NCI-H1092 (cell line): ENCODE measurements at regions not wholly inside any gene's neighbourhood (a gene's known extent, or its start where the extent isn't known, plus 50 kb on each side); places are given as distances from the start of the nearest gene placed in this dataset.

Source experiments
- DNase-seq: peaks from one replicate; lab custom pipeline; 2025; lab: John Stamatoyannopoulos, UW

- DNase-seq, result no peak
These were observed 166.7 kb upstream of the LRFN2 start for GRCh38 chr6:40753675-40754448.

- no peak for DNase-seq
These were observed 165.9 kb upstream of the LRFN2 start for GRCh38 chr6:40753048-40753447.

- DNase-seq, result no peak
These were observed 157.7 kb upstream of the LRFN2 start for GRCh38 chr6:40744835-40745234.

GRCh38 chr6:40743690-40744446 lies 156.7 kb upstream of the LRFN2 start:
- no peak for DNase-seq

GRCh38 chr6:40743226-40743625 lies 156.1 kb upstream of the LRFN2 start:
- DNase-seq, result no peak

DNA sequence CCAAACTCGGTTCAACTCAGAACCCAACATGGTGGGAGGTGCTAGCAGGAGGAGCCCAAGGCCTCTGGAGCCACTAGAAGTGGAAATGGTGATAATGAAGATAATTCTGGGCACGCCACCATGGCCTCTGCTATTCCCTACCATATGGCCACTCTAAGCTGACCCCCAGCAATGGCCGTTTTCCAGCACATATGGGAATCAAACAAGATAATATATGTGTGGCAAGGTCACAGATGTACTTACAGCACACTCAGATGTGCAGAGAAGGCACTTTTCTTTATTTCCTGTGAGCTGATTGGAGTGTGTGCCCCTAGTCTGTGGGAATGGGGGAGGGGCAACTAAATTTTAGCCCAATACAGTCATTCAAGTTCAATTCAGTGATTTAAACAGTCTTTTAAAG lies 153.4 kb upstream of the LRFN2 start:
- DNase-seq, result no peak

GRCh38 chr6:40738551-40739193 lies 151.5 kb upstream of the LRFN2 start:
- no peak for DNase-seq

DNA sequence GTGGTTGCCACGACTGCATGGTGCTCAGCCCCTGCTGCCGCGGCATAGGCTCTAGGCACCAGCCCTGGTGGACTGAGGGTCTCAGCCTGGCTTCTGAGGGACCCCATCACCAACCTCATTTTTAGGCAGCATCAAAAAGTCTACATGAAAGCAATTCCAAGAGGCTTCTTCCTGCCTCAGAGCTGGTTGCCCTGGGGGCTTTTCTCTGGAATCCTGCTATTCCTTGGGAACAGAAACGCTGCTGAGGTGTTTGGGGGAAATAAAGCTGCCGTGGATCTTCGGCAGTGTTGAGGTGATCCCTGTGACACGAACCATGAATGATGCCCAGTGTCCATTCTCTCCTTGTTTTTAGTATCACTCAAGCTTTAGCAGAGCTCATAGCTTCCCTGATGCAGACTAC lies 148.4 kb upstream of the LRFN2 start:
- no peak for DNase-seq

GRCh38 chr6:40735121-40735520 lies 148.0 kb upstream of the LRFN2 start:
- DNase-seq, result no peak

- no peak for DNase-seq
These were observed 147.4 kb upstream of the LRFN2 start for GRCh38 chr6:40734607-40735006.

DNA sequence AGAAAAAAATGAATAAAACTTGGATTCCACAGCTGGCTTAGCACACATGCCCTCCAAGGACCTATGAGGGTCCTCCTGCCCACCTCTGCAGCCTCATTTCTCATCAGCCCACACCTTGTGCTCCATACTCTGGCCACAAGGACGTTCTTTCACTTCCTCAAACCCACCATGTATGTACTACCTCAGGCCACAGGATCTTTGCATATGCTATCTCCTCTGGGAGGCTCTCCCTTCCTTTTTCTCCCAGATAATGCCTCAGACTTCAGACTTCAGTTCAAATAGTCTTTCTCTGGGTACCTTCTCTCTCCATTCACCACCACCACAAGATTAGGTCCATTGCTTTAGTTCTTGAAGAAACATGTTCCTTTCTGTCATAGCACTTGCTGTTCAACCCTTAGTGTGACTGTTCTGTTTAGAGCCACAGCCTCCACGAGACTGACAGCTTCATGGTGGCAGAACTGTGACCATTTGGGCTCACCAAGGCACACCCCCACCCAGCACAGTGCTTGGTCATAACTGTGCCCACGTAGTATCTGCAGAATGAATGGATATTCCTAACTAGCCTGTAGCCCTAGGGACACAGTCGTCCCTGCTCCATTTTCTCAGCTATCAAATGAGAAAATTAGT lies 146.7 kb upstream of the LRFN2 start:
- DNase-seq, result no peak

DNA sequence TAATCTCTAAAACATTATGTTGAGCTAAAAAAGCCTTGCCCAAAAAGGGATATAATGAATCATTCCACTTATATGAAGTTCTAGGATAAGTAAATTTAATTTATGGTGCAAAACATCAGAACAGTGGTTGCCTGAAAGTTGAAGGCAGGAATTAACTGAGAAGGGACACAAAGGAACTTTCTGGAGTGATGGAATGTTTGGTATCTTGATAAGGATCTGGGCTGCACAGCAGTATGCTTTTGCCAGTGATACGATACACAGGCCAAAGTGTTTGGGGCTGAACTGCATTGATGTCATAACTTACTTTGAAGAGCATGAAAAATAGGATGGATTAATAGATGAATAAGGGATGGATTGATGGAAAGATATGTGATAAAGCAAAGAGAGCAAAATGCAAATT lies 146.1 kb upstream of the LRFN2 start:
- DNase-seq, result no peak

GRCh38 chr6:40732878-40733277 lies 145.7 kb upstream of the LRFN2 start:
- DNase-seq, result no peak

- DNase-seq, result no peak
These were observed 141.5 kb upstream of the LRFN2 start for GRCh38 chr6:40728643-40729042.

GRCh38 chr6:40727271-40727670 lies 140.1 kb upstream of the LRFN2 start:
- no peak for DNase-seq

DNA sequence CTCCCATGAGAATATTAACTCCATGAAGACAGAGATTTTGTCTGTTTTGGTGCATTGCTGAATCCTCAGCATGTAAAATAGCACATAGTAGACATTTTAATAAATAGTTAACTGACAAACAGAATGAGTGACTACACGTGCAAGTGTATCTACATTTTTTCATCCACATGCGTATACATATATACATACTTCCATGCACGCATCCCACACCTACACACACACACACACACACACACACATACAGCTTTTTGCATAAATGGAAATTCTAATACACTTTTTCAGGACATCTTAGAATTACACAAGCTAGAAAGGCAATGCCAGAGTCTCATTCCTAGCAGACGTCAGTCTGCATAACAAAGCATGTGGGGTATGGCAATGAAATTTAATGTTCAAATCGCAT lies 139.7 kb upstream of the LRFN2 start:
- no peak for DNase-seq

GRCh38 chr6:40725390-40725789 lies 138.2 kb upstream of the LRFN2 start:
- no peak for DNase-seq

DNA sequence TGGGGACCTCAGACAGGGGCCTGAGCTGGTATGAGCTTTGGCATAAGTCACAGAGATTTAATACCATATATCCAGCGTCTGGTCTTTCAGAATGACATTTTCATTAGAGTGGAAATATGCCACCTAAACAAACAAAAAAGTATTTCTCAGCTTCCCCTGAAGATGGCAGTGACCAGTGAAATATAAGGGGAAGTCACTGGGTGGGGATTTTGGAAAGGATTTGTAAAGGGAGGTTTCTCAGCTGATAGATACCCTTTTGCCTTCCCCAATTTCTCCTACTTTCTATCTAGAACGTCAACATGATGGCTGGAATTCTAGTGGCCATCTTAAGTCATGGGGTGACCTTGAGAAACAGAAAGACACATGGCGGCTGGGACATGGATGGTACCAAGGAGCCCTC lies 137.7 kb upstream of the LRFN2 start:
- no peak for DNase-seq

GRCh38 chr6:40723967-40724366 lies 136.8 kb upstream of the LRFN2 start:
- no peak for DNase-seq

GRCh38 chr6:40722553-40723258 lies 135.5 kb upstream of the LRFN2 start:
- no peak for DNase-seq

GRCh38 chr6:40722091-40722490 lies 134.9 kb upstream of the LRFN2 start:
- no peak for DNase-seq
